SU-DHL-6 (cell line): ENCODE measurements at regions not wholly inside any gene's neighbourhood (a gene's known extent, or its start where the extent isn't known, plus 50 kb on each side); places are given as distances from the start of the nearest gene placed in this dataset.

ENCODE experiments used
- H2AFZ ChIP-seq: fragments of 200-600 bp; sonication (generic); 2 replicates; pipeline ENCODE4 v1.6.1; 2014; ENCODE audit warnings: low read depth, mild to moderate bottlenecking, moderate library complexity, mixed read lengths, antibody characterized with exemption, low read length; ENCODE audit not compliant: severe bottlenecking
- H3F3A ChIP-seq: fragments of 200-600 bp; shearing (Covaris generic); 2 replicates; pipeline ENCODE4 v1.6.0; 2016; ENCODE audit warnings: antibody characterized with exemption, mild to moderate bottlenecking; ENCODE audit not compliant: insufficient read depth
- H3K27ac ChIP-seq: fragments of 200-600 bp; sonication (generic); 2 replicates; pipeline ENCODE4 v1.5.1; 2016; ENCODE audit warnings: low read depth, mild to moderate bottlenecking, low read length, moderate library complexity, mixed read lengths
- H3K27me3 ChIP-seq: fragments of 200-600 bp; sonication (generic), shearing (Covaris generic); 2 replicates; pipeline ENCODE4 v1.6.0; 2014; ENCODE audit warnings: mild to moderate bottlenecking, low read length
- H3K36me3 ChIP-seq: fragments of 200-600 bp; sonication (generic); 2 replicates; pipeline ENCODE4 v1.6.1; 2014; ENCODE audit warnings: mild to moderate bottlenecking, low read length, mixed read lengths
- H3K4me2 ChIP-seq: fragments of 300-600, 200-600 bp; shearing (Covaris generic), sonication (generic); 2 replicates; pipeline ENCODE4 v1.6.0; 2014; ENCODE audit warnings: low read length, low read depth, mild to moderate bottlenecking; ENCODE audit not compliant: poor library complexity, severe bottlenecking
- H3K4me3 ChIP-seq: fragments of 200-600 bp; sonication (generic); 2 replicates; pipeline ENCODE4 v1.5.1; 2014; ENCODE audit warnings: antibody characterized with exemption, low read length, mild to moderate bottlenecking, mixed read lengths; ENCODE audit not compliant: insufficient read depth, poor library complexity, severe bottlenecking
- H3K79me2 ChIP-seq: fragments of 200-600 bp; sonication (generic); 2 replicates; pipeline ENCODE4 v1.6.1; 2014; ENCODE audit warnings: mild to moderate bottlenecking, low read length, moderate library complexity; ENCODE audit not compliant: insufficient read depth
- H3K9ac ChIP-seq: fragments of 200-600 bp; sonication (generic); 2 replicates; pipeline ENCODE4 v1.7.0; 2014; ENCODE audit warnings: mild to moderate bottlenecking, low read length
- H3K9me2 ChIP-seq: fragments of 200-600 bp; sonication (generic); replicated peaks from 2 replicates; pipeline ENCODE4 v1.6.1; 2014; ENCODE audit warnings: low read length; ENCODE audit not compliant: insufficient read depth
- H3K9me3 ChIP-seq: fragments of 200-600 bp; sonication (generic); 2 replicates; pipeline ENCODE4 v1.6.1; 2014; ENCODE audit warnings: low read length, mixed read lengths; ENCODE audit not compliant: insufficient read depth
- H4K20me1 ChIP-seq: fragments of 200-600 bp; sonication (generic); 2 replicates; pipeline ENCODE4 v1.6.1; 2014; ENCODE audit warnings: low read depth, mild to moderate bottlenecking, antibody characterized with exemption, low read length, moderate library complexity, mixed read lengths
- CTCF ChIP-seq: fragments of 200-600 bp; sonication (generic); IDR thresholded peaks from one replicate; pipeline ENCODE4 v1.5.1; 2017; ENCODE audit warnings: antibody characterized with exemption, mild to moderate bottlenecking, low read length, moderate library complexity; ENCODE audit not compliant: insufficient read depth, poor library complexity, severe bottlenecking
- EZH2phosphoT487 ChIP-seq: fragments of 200-600 bp; sonication (generic), shearing (Covaris generic); conservative IDR thresholded peaks from 2 replicates; pipeline ENCODE4 v1.6.1; 2018; ENCODE audit warnings: mild to moderate bottlenecking, antibody characterized with exemption, low read length, moderate library complexity, mixed read lengths

DNA sequence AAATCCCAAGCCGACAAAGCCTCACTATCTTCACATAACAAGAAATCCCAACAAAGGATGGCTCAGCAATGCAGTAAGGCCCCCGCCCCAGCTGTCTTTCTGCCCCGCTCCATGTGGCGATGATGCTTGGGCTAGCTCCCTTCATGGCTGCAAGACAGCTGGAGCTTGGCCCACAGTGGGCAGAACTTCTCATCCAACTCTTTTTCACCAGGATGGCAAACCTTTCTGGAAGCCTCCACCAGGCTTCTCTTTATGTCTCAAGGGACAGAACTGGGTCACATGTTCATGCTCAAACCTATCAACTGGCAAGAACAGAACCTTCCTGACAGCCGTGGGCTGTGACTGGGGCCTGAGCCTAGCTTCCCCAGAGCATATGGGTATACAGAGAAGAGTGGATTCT, 260.5 kb upstream of the MKLN1 start:
- H3K27me3 ChIP-seq = no peaks in the 10 kb centered on the region
- no peak overlapping the region for H3K27ac ChIP-seq
- H3K9me2 ChIP-seq = no peaks in the 10 kb centered on the region
- H3F3A ChIP-seq = peaks cover 15% of the 10 kb centered on the region
- H3K36me3 ChIP-seq = no peaks in the 10 kb centered on the region
- H2AFZ ChIP-seq = no peak overlapping the region
- H3K79me2 ChIP-seq = peaks cover 28% of the 10 kb centered on the region; the same call in 1 of the 2 replicates
- no peak overlapping the region for H3K4me2 ChIP-seq
- TF ChIP-seq CTCF = no peak
- TF ChIP-seq EZH2phosphoT487 = no peak
- H3K9ac ChIP-seq = no peak overlapping the region
- no peak overlapping the region for H3K4me3 ChIP-seq
- no peaks in the 10 kb centered on the region for H3K9me3 ChIP-seq
- H4K20me1 ChIP-seq = peaks cover 5% of the 10 kb centered on the region; the same call in 1 of the 2 replicates

GRCh38 chr7:131068604-131069021, 259.1 kb upstream of the MKLN1 start:
- no peak overlapping the region for H3K9ac ChIP-seq
- peaks cover 3% of the 10 kb centered on the region; the same call in 1 of the 2 replicates for H3K36me3 ChIP-seq
- peaks cover 23% of the 10 kb centered on the region; the same call in 1 of the 2 replicates for H3K79me2 ChIP-seq
- H3K27ac ChIP-seq = no peak overlapping the region
- H3K4me2 ChIP-seq = no peak overlapping the region
- peaks cover 3% of the 10 kb centered on the region; the same call in 1 of the 2 replicates for H4K20me1 ChIP-seq
- no peak overlapping the region for H3K4me3 ChIP-seq
- peaks cover 18% of the 10 kb centered on the region for H3F3A ChIP-seq
- H3K9me3 ChIP-seq = no peaks in the 10 kb centered on the region
- H3K9me2 ChIP-seq = no peaks in the 10 kb centered on the region
- H3K27me3 ChIP-seq = no peaks in the 10 kb centered on the region
- no peak for TF ChIP-seq CTCF
- no peak overlapping the region for H2AFZ ChIP-seq

DNA sequence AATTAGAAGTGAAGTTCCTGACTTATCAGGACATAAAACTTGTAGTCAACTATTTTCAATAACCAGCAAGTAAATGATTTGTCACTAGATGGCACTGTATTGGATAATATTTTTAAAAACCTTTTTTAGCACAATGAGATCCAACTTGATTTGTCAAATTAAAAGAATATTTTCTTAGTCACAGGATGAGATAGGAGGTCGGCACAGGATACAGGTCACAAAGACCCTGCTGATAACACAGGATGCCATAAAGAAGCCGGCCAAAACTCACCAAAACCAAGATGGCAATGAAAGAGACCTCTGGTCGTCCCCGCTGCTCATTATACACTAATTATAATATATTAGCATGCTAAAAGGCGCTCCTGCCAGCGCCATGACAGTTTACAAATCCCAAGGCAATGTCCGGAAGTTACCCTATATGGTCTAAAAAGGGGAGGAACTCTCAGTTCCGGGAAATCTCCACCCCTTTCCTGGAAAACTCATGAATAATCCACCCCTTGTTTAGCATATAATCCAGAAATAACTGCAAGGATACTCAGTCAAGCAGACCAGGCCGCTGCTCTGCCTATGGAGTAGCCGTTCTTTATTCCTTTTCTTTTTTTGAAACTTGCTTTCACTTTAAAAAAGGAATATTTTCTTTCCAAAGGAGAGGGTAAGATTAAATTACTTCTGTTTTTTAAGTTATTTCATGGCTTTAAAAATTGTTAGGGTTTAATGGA, 255.7 kb upstream of the MKLN1 start:
- H3K9ac ChIP-seq = no peak overlapping the region
- no peaks in the 10 kb centered on the region for H3K9me2 ChIP-seq
- H4K20me1 ChIP-seq = no peaks in the 10 kb centered on the region
- H3K27ac ChIP-seq = no peak overlapping the region
- TF ChIP-seq CTCF (peak; percentile 48), EZH2phosphoT487 (no peak)
- peak overlapping the region; percentile 42 for H3K4me2 ChIP-seq
- H3F3A ChIP-seq = peaks cover 17% of the 10 kb centered on the region
- H3K9me3 ChIP-seq = no peaks in the 10 kb centered on the region
- H3K27me3 ChIP-seq = no peaks in the 10 kb centered on the region
- peak overlapping the region; percentile 62 for H2AFZ ChIP-seq
- no peak overlapping the region for H3K4me3 ChIP-seq
- peaks cover 24% of the 10 kb centered on the region; the same call in 1 of the 2 replicates for H3K79me2 ChIP-seq
- H3K36me3 ChIP-seq = peaks cover 3% of the 10 kb centered on the region; the same call in 1 of the 2 replicates
